ENCODE measurements at regions not wholly inside any gene's neighbourhood (a gene's known extent, or its start where the extent isn't known, plus 50 kb on each side); places are given as distances from the start of the nearest gene placed in this dataset.
A peak's percentile ranks its signal among the peaks of the same experiment; 100 is the strongest.
"Not testable (repeated sequence)": the region's sequence is repeated elsewhere in the genome, so short reads cannot be mapped to it uniquely, and the experiment has no call there.

GRCh38 chr2:167758292-167758691, 489.1 kb downstream of the STK39 start:
- Histone ChIP-seq H3K9ac (ENCODE audit: low read depth in 1 of 3, low read length in 3 of 3) (no peak overlapping the region), H3K27me3 (ENCODE audit: control insufficient read depth in 3 of 3, insufficient read depth in 3 of 3, low read length in 3 of 3) (no peaks in the 10 kb centered on the region), H3K27ac (ENCODE audit: low read depth, low read length) (no peak overlapping the region), H3K4me1 (ENCODE audit: control insufficient read depth in 3 of 3, insufficient read depth in 3 of 3, low read length in 3 of 3) (peaks cover 0 to 3% (median 2%) of the 10 kb centered on the region in 3 donors), H3K9me3 (ENCODE audit: control insufficient read depth in 3 of 3, low read length in 3 of 3) (no peaks in the 10 kb centered on the region), H3K36me3 (ENCODE audit: control insufficient read depth in 3 of 3, insufficient read depth in 3 of 3, low read length in 3 of 3) (no peaks in the 10 kb centered on the region), H3K4me3 (ENCODE audit: low read length in 3 of 3) (no peak overlapping the region)

- Histone ChIP-seq H3K9me3 (ENCODE audit: control insufficient read depth in 3 of 3, low read length in 3 of 3) (no peaks in the 10 kb centered on the region), H3K4me3 (ENCODE audit: low read length in 3 of 3) (no peak overlapping the region), H3K36me3 (ENCODE audit: control insufficient read depth in 3 of 3, insufficient read depth in 3 of 3, low read length in 3 of 3) (no peaks in the 10 kb centered on the region), H3K27me3 (ENCODE audit: control insufficient read depth in 3 of 3, insufficient read depth in 3 of 3, low read length in 3 of 3) (no peaks in the 10 kb centered on the region), H3K9ac (ENCODE audit: low read depth in 1 of 3, low read length in 3 of 3) (no peak overlapping the region), H3K4me1 (ENCODE audit: control insufficient read depth in 3 of 3, insufficient read depth in 3 of 3, low read length in 3 of 3) (peaks cover 5 to 11% (median 7%) of the 10 kb centered on the region in 3 donors), H3K27ac (ENCODE audit: low read depth, low read length) (no peak overlapping the region)
Measured at GRCh38 chr2:167756446-167756845, 490.9 kb downstream of the STK39 start.

GRCh38 chr2:167753142-167753541, 494.3 kb downstream of the STK39 start:
- Histone ChIP-seq H3K9me3 (ENCODE audit: control insufficient read depth in 3 of 3, low read length in 3 of 3) (no peaks in the 10 kb centered on the region), H3K27me3 (ENCODE audit: control insufficient read depth in 3 of 3, insufficient read depth in 3 of 3, low read length in 3 of 3) (no peaks in the 10 kb centered on the region), H3K27ac (ENCODE audit: low read depth, low read length) (no peak overlapping the region), H3K4me3 (ENCODE audit: low read length in 3 of 3) (no peak overlapping the region), H3K36me3 (ENCODE audit: control insufficient read depth in 3 of 3, insufficient read depth in 3 of 3, low read length in 3 of 3) (no peaks in the 10 kb centered on the region), H3K4me1 (ENCODE audit: control insufficient read depth in 3 of 3, insufficient read depth in 3 of 3, low read length in 3 of 3) (peaks cover 5 to 18% (median 14%) of the 10 kb centered on the region in 3 donors), H3K9ac (ENCODE audit: low read depth in 1 of 3, low read length in 3 of 3) (no peak overlapping the region)

GRCh38 chr2:167752734-167753133, 494.7 kb downstream of the STK39 start:
- Histone ChIP-seq H3K27me3 (ENCODE audit: control insufficient read depth in 3 of 3, insufficient read depth in 3 of 3, low read length in 3 of 3) (no peaks in the 10 kb centered on the region), H3K27ac (ENCODE audit: low read depth, low read length) (no peak overlapping the region), H3K4me1 (ENCODE audit: control insufficient read depth in 3 of 3, insufficient read depth in 3 of 3, low read length in 3 of 3) (peaks cover 5 to 18% (median 14%) of the 10 kb centered on the region in 3 donors), H3K9me3 (ENCODE audit: control insufficient read depth in 3 of 3, low read length in 3 of 3) (no peaks in the 10 kb centered on the region), H3K4me3 (ENCODE audit: low read length in 3 of 3) (no peak overlapping the region), H3K36me3 (ENCODE audit: control insufficient read depth in 3 of 3, insufficient read depth in 3 of 3, low read length in 3 of 3) (no peaks in the 10 kb centered on the region), H3K9ac (ENCODE audit: low read depth in 1 of 3, low read length in 3 of 3) (no peak overlapping the region)

- H3K27ac ChIP-seq (ENCODE audit: low read depth, low read length) = peak overlapping the region; percentile 92
- peaks cover 5 to 18% (median 14%) of the 10 kb centered on the region in 3 donors for H3K4me1 ChIP-seq (ENCODE audit: control insufficient read depth in 3 of 3, insufficient read depth in 3 of 3, low read length in 3 of 3)
- no peaks in the 10 kb centered on the region for H3K27me3 ChIP-seq (ENCODE audit: control insufficient read depth in 3 of 3, insufficient read depth in 3 of 3, low read length in 3 of 3)
- H3K36me3 ChIP-seq (ENCODE audit: control insufficient read depth in 3 of 3, insufficient read depth in 3 of 3, low read length in 3 of 3) = no peaks in the 10 kb centered on the region
- H3K9me3 ChIP-seq (ENCODE audit: control insufficient read depth in 3 of 3, low read length in 3 of 3) = no peaks in the 10 kb centered on the region
- H3K4me3 ChIP-seq (ENCODE audit: low read length in 3 of 3) = peak overlapping the region; percentile 56 to 73 (median 64)
- H3K9ac ChIP-seq (ENCODE audit: low read depth in 1 of 3, low read length in 3 of 3) = no peak overlapping the region
Measured at GRCh38 chr2:167750675-167751074, 496.7 kb downstream of the STK39 start.

- H3K4me3 ChIP-seq (ENCODE audit: low read length in 3 of 3) = peak overlapping the region; percentile 56 to 73 (median 64)
- no peaks in the 10 kb centered on the region for H3K27me3 ChIP-seq (ENCODE audit: control insufficient read depth in 3 of 3, insufficient read depth in 3 of 3, low read length in 3 of 3)
- no peaks in the 10 kb centered on the region for H3K9me3 ChIP-seq (ENCODE audit: control insufficient read depth in 3 of 3, low read length in 3 of 3)
- H3K4me1 ChIP-seq (ENCODE audit: control insufficient read depth in 3 of 3, insufficient read depth in 3 of 3, low read length in 3 of 3) = peaks cover 5 to 18% (median 14%) of the 10 kb centered on the region in 3 donors
- H3K27ac ChIP-seq (ENCODE audit: low read depth, low read length) = peak overlapping the region; percentile 92
- H3K9ac ChIP-seq (ENCODE audit: low read depth in 1 of 3, low read length in 3 of 3) = peak overlapping the region; percentile 68 to 83 (median 73)
- no peaks in the 10 kb centered on the region for H3K36me3 ChIP-seq (ENCODE audit: control insufficient read depth in 3 of 3, insufficient read depth in 3 of 3, low read length in 3 of 3)
Measured at GRCh38 chr2:167749660-167750059, 497.7 kb downstream of the STK39 start.

GRCh38 chr2:167749016-167749415, 498.4 kb downstream of the STK39 start:
- Histone ChIP-seq H3K27ac (ENCODE audit: low read depth, low read length) (peak overlapping the region; percentile 92), H3K36me3 (ENCODE audit: control insufficient read depth in 3 of 3, insufficient read depth in 3 of 3, low read length in 3 of 3) (no peaks in the 10 kb centered on the region)

GRCh38 chr2:167748536-167748935, 498.9 kb downstream of the STK39 start:
- Histone ChIP-seq H3K9me3 (ENCODE audit: control insufficient read depth in 3 of 3, low read length in 3 of 3) (no peaks in the 10 kb centered on the region), H3K4me1 (ENCODE audit: control insufficient read depth in 3 of 3, insufficient read depth in 3 of 3, low read length in 3 of 3) (peaks cover 5 to 17% (median 14%) of the 10 kb centered on the region in 3 donors), H3K4me3 (ENCODE audit: low read length in 3 of 3) (no peak overlapping the region), H3K36me3 (ENCODE audit: control insufficient read depth in 3 of 3, insufficient read depth in 3 of 3, low read length in 3 of 3) (no peaks in the 10 kb centered on the region), H3K9ac (ENCODE audit: low read depth in 1 of 3, low read length in 3 of 3) (peak overlapping the region in 1 of 3 donors; percentile 26), H3K27me3 (ENCODE audit: control insufficient read depth in 3 of 3, insufficient read depth in 3 of 3, low read length in 3 of 3) (no peaks in the 10 kb centered on the region), H3K27ac (ENCODE audit: low read depth, low read length) (peak overlapping the region; percentile 92)

More at GRCh38 chr2:167749016-167749415, 498.4 kb downstream of the STK39 start:
- H3K27me3 ChIP-seq (ENCODE audit: control insufficient read depth in 3 of 3, insufficient read depth in 3 of 3, low read length in 3 of 3) = no peaks in the 10 kb centered on the region
- H3K4me1 ChIP-seq (ENCODE audit: control insufficient read depth in 3 of 3, insufficient read depth in 3 of 3, low read length in 3 of 3) = peaks cover 5 to 18% (median 14%) of the 10 kb centered on the region in 3 donors
- H3K9me3 ChIP-seq (ENCODE audit: control insufficient read depth in 3 of 3, low read length in 3 of 3) = no peaks in the 10 kb centered on the region
- H3K9ac ChIP-seq (ENCODE audit: low read depth in 1 of 3, low read length in 3 of 3) = peak overlapping the region in 2 of 3 donors; percentile 68 to 83
- H3K4me3 ChIP-seq (ENCODE audit: low read length in 3 of 3) = no peak overlapping the region

GRCh38 chr2:167745667-167746066, 501.7 kb downstream of the STK39 start:
- Histone ChIP-seq H3K27me3 (ENCODE audit: control insufficient read depth in 3 of 3, insufficient read depth in 3 of 3, low read length in 3 of 3) (no peaks in the 10 kb centered on the region), H3K4me1 (ENCODE audit: control insufficient read depth in 3 of 3, insufficient read depth in 3 of 3, low read length in 3 of 3) (peaks cover 0 to 6% (median 6%) of the 10 kb centered on the region in 3 donors), H3K4me3 (ENCODE audit: low read length in 3 of 3) (no peak overlapping the region), H3K9ac (ENCODE audit: low read depth in 1 of 3, low read length in 3 of 3) (no peak overlapping the region), H3K36me3 (ENCODE audit: control insufficient read depth in 3 of 3, insufficient read depth in 3 of 3, low read length in 3 of 3) (no peaks in the 10 kb centered on the region), H3K9me3 (ENCODE audit: control insufficient read depth in 3 of 3, low read length in 3 of 3) (no peaks in the 10 kb centered on the region), H3K27ac (ENCODE audit: low read depth, low read length) (no peak overlapping the region)

GRCh38 chr2:167739921-167740320, 507.5 kb downstream of the STK39 start:
- not testable (repeated sequence) for H3K9ac ChIP-seq (ENCODE audit: low read depth in 1 of 3, low read length in 3 of 3); H3K4me3 ChIP-seq (ENCODE audit: low read length in 3 of 3); H3K36me3 ChIP-seq (ENCODE audit: control insufficient read depth in 3 of 3, insufficient read depth in 3 of 3, low read length in 3 of 3); H3K9me3 ChIP-seq (ENCODE audit: control insufficient read depth in 3 of 3, low read length in 3 of 3); H3K27me3 ChIP-seq (ENCODE audit: control insufficient read depth in 3 of 3, insufficient read depth in 3 of 3, low read length in 3 of 3); H3K27ac ChIP-seq (ENCODE audit: low read depth, low read length); H3K4me1 ChIP-seq (ENCODE audit: control insufficient read depth in 3 of 3, insufficient read depth in 3 of 3, low read length in 3 of 3)
